ENCODE measurements at regions not wholly inside any gene's neighbourhood (a gene's known extent, or its start where the extent isn't known, plus 50 kb on each side); places are given as distances from the start of the nearest gene placed in this dataset.

DNA sequence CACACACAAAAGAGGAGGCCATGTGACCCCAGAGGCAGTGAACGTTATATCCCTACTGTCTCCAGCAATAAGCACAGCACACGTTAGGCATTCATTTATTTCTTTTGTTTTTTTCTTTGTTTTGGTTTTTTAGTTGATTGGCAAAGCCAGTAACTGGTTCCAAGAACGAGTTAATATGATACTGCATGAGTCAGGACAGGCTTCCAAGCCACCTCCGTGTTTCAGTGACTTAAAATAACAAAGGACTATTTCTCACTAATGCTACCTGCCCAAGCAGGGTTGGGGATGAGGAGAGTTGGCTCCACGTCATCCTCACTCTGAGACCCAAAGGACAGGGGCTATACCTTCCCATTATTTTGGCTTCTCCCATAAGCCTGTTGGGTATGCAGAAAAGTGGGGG is 130.5 kb downstream of the ST8SIA2 start:
- no peak for ATAC-seq
- Mint-ChIP-seq H3K9me3 (ENCODE audit: insufficient read depth) (no peaks in the 10 kb centered on the region), H3K36me3 (ENCODE audit: low read depth) (no peaks in the 10 kb centered on the region), H3K4me1 (ENCODE audit: low read depth) (peaks cover 3% of the 10 kb centered on the region), H3K27me3 (ENCODE audit: low read depth) (peaks cover 4% of the 10 kb centered on the region), H3K27ac (no peak overlapping the region), H3K4me3 (no peak overlapping the region)
- ChIA-PET CTCF (interaction anchor here (1.3 kb wide), 1 partner anchor 191 kb away, joined by 4 read pairs; no protein-coding TSS in a partner anchor), POLR2A (no interaction called here)
- DNase-seq, result no peak

GRCh38 chr15:92523176-92523575 is 129.5 kb downstream of the ST8SIA2 start:
- peaks cover 3% of the 10 kb centered on the region for H3K4me1 Mint-ChIP-seq (ENCODE audit: low read depth)
- POLR2A ChIA-PET, result no interaction called here
- no peaks in the 10 kb centered on the region for H3K36me3 Mint-ChIP-seq (ENCODE audit: low read depth)
- no peaks in the 10 kb centered on the region for H3K9me3 Mint-ChIP-seq (ENCODE audit: insufficient read depth)
- CTCF ChIA-PET, result interaction anchor here (3.9 kb wide), 1 partner anchor 191 kb away, joined by 30 read pairs; no protein-coding TSS in a partner anchor
- ATAC-seq, result no peak
- H3K27me3 Mint-ChIP-seq (ENCODE audit: low read depth), result no peaks in the 10 kb centered on the region
- H3K4me3 Mint-ChIP-seq, result no peak overlapping the region
- no peak for DNase-seq
- H3K27ac Mint-ChIP-seq, result no peak overlapping the region

GRCh38 chr15:92521624-92522008 is 127.9 kb downstream of the ST8SIA2 start:
- Mint-ChIP-seq H3K4me3 (no peak overlapping the region), H3K9me3 (ENCODE audit: insufficient read depth) (no peaks in the 10 kb centered on the region)

DNA sequence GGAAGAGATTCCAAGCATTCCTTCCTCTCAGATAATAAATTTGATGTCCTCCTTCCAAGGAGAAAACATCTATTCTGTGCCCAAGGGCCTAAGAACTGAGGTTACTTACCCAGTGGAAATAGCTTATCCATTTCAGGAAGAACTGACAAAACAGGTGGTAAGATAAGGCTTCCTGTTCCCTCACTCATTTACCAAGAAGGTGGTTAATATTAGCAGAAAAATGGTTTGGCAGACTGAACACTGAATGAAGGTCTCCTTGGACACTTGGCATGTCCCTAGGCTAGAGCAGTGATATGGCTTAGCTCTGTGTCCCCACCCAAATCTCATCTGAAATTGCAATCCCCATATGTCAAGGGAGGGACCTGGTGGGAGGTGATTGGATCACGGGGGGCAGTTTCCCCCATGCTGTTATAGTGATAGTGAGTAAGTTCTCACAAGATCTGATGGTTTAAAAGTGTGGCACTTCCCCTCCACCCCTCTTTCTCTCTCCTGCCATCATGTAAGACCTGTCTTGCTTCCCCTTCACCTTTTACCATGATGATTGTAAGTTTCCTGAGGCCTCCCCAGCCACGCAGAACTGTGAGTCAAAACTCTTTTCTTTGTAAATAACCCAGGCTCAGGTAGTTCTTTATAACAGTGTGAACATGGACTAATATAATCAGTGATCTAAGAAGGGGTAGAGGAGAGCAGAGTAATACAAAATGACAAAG is 127.4 kb downstream of the ST8SIA2 start:
- Mint-ChIP-seq H3K27me3 (ENCODE audit: low read depth) (no peaks in the 10 kb centered on the region), H3K4me3 (no peak overlapping the region), H3K36me3 (ENCODE audit: low read depth) (no peaks in the 10 kb centered on the region), H3K27ac (no peak overlapping the region), H3K9me3 (ENCODE audit: insufficient read depth) (no peaks in the 10 kb centered on the region), H3K4me1 (ENCODE audit: low read depth) (peaks cover 3% of the 10 kb centered on the region)
- DNase-seq (no peak), ATAC-seq (no peak)
- POLR2A ChIA-PET, result no interaction called here
- CTCF ChIA-PET, result interaction anchor here (0.8 to 3.9 kb wide), 9 partner anchors 129 to 425 kb away, joined by 3 to 30 read pairs (median 3); no protein-coding TSS in a partner anchor

More at GRCh38 chr15:92521624-92522008, 127.9 kb downstream of the ST8SIA2 start:
- peak; percentile 64 for ATAC-seq
- ChIA-PET POLR2A (no interaction called here), CTCF (interaction anchor here (0.8 to 3.9 kb wide), 10 partner anchors 60 to 426 kb away, joined by 3 to 30 read pairs (median 3); no protein-coding TSS in a partner anchor)
- H3K27ac Mint-ChIP-seq, result no peak overlapping the region
- H3K4me1 Mint-ChIP-seq (ENCODE audit: low read depth), result peaks cover 3% of the 10 kb centered on the region
- DNase-seq, result peak; percentile 67
- H3K36me3 Mint-ChIP-seq (ENCODE audit: low read depth), result no peaks in the 10 kb centered on the region
- no peaks in the 10 kb centered on the region for H3K27me3 Mint-ChIP-seq (ENCODE audit: low read depth)

GRCh38 chr15:92519709-92520108 is 126.0 kb downstream of the ST8SIA2 start:
- POLR2A ChIA-PET, result no interaction called here
- no peak for DNase-seq

More at GRCh38 chr15:92519709-92520108, 126.0 kb downstream of the ST8SIA2 start:
- H3K36me3 Mint-ChIP-seq (ENCODE audit: low read depth), result no peaks in the 10 kb centered on the region
- H3K27me3 Mint-ChIP-seq (ENCODE audit: low read depth), result no peaks in the 10 kb centered on the region
- no peak overlapping the region for H3K27ac Mint-ChIP-seq
- peaks cover 3% of the 10 kb centered on the region for H3K4me1 Mint-ChIP-seq (ENCODE audit: low read depth)
- no peaks in the 10 kb centered on the region for H3K9me3 Mint-ChIP-seq (ENCODE audit: insufficient read depth)
- ATAC-seq, result no peak
- H3K4me3 Mint-ChIP-seq, result no peak overlapping the region
- CTCF ChIA-PET, result interaction anchor here (3.9 kb wide), 1 partner anchor 195 kb away, joined by 30 read pairs; no protein-coding TSS in a partner anchor
